ENCODE measurements at regions not wholly inside any gene's neighbourhood (a gene's known extent, or its start where the extent isn't known, plus 50 kb on each side); places are given as distances from the start of the nearest gene placed in this dataset.

DNA sequence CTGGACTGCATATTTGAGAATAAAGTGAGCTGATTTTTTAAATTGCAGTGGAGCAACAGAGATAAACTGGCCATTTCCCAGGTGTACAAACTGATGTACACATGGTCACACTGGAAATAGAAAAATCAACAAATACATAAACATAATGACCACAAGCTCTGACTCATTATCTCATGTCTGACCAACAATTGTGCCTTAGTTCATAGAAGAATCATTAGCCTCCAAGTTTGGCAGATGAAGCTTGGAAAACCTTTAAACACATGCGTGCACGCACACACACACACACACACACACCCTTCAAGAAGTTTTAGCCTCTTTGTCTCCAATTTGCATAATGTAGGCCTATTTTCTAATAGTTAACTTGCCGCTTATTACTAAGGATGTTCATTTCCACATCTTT is 308.9 kb upstream of the POM121L12 start:
- Histone ChIP-seq H3K27me3 (no peaks in the 10 kb centered on the region), H3K9me3 (no peaks in the 10 kb centered on the region), H3K36me3 (no peaks in the 10 kb centered on the region), H3K4me1 (no peaks in the 10 kb centered on the region), H3K27ac (no peak overlapping the region), H3K4me3 (replicated peaks in 1 of 3) (no peak overlapping the region)
- no peak for DNase-seq
- 63 to 73% methylated on average over 3 of the region's 3 CpGs for WGBS, 2 donors
- intact Hi-C loops (cut with DNase I) = no loop called here
- no peak for TF ChIP-seq POLR2A (IDR thresholded peaks at IDR 0.05)
- TF ChIP-seq, protein P1, sequence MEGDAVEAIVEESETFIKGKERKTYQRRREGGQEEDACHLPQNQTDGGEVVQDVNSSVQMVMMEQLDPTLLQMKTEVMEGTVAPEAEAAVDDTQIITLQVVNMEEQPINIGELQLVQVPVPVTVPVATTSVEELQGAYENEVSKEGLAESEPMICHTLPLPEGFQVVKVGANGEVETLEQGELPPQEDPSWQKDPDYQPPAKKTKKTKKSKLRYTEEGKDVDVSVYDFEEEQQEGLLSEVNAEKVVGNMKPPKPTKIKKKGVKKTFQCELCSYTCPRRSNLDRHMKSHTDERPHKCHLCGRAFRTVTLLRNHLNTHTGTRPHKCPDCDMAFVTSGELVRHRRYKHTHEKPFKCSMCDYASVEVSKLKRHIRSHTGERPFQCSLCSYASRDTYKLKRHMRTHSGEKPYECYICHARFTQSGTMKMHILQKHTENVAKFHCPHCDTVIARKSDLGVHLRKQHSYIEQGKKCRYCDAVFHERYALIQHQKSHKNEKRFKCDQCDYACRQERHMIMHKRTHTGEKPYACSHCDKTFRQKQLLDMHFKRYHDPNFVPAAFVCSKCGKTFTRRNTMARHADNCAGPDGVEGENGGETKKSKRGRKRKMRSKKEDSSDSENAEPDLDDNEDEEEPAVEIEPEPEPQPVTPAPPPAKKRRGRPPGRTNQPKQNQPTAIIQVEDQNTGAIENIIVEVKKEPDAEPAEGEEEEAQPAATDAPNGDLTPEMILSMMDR (IDR thresholded peaks at IDR 0.05) = no peak

DNA sequence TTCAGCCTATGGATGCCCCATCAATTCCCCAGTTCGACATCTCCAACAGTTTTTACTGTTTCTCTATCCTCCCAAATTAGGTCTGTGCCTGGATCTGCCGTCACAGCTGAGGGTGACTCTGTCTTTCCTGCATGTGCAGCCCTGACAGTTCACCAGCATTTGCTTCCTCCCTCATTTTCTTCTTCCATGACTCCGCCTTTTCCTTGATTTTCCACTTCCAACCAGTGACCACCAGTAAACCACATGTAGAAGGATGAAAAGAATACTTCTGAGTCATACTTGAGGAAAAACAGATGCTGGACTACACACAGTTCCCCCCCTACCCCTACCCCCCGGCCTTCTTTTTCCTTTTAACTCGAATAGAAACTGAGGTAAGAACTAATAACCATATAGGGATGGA is 311.8 kb upstream of the POM121L12 start:
- DNase-seq = no peak
- TF ChIP-seq POLR2A (IDR thresholded peaks at IDR 0.05) = no peak
- TF ChIP-seq, protein P1 (IDR thresholded peaks at IDR 0.05) = no peak
- no peak overlapping the region for H3K27ac ChIP-seq
- WGBS, 2 donors = 69 to 80% methylated on average over 5 of the region's 5 CpGs
- no peaks in the 10 kb centered on the region for H3K9me3 ChIP-seq
- H3K4me1 ChIP-seq = no peaks in the 10 kb centered on the region
- intact Hi-C loops (cut with DNase I) = no loop called here
- no peaks in the 10 kb centered on the region for H3K36me3 ChIP-seq
- no peak overlapping the region for H3K4me3 ChIP-seq (replicated peaks in 1 of 3)
- no peaks in the 10 kb centered on the region for H3K27me3 ChIP-seq

DNA sequence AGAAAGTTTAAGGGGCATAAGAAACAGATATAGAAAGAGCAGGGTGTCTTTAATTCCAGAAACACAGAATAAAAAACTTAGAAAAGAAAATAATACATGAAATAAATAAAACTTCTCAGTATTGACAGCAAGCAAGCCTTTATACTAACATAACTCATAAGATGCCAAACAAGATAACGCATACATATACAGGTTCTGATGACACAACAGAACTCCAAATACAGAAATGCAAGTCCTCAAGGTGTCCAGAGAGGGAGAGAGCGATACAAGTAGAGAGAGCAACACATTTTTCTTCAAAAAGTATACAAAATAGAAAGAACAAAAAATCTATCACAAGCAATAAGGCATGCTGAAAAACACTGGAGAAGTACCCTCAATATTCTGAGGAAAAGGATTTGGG is 314.6 kb upstream of the POM121L12 start:
- DNase-seq = no peak
- Histone ChIP-seq H3K4me1 (no peaks in the 10 kb centered on the region), H3K27ac (no peak overlapping the region), H3K36me3 (no peaks in the 10 kb centered on the region), H3K9me3 (no peaks in the 10 kb centered on the region), H3K27me3 (no peaks in the 10 kb centered on the region), H3K4me3 (replicated peaks in 1 of 3) (no peak overlapping the region)
- intact Hi-C loops (cut with DNase I) = no loop called here
- WGBS, 2 donors = 89 to 93% methylated on average over 2 of the region's 2 CpGs
- TF ChIP-seq POLR2A (IDR thresholded peaks at IDR 0.05) = no peak
- TF ChIP-seq, protein P1 (IDR thresholded peaks at IDR 0.05) = no peak

DNA sequence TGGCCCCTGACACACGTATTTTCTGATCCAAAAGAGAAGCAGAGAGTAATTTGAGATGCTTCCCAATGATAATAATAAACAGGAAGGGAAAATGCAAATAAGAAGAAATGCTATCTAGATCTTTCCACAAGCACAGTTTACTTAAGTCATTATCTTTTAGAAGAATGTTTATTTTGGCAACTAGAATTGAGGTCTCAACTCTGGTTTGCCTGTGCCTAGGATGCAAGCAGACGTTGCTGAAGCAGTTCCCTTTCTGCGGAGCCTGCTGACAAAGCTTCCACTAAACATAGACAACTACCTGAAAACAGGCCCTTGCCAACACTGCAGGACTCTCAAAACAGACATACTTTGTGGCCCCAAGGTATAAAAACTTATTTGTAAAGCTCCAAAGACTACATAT is 315.8 kb upstream of the POM121L12 start:
- TF ChIP-seq POLR2A (IDR thresholded peaks at IDR 0.05) = no peak
- TF ChIP-seq, protein P1 (IDR thresholded peaks at IDR 0.05) = no peak

DNA sequence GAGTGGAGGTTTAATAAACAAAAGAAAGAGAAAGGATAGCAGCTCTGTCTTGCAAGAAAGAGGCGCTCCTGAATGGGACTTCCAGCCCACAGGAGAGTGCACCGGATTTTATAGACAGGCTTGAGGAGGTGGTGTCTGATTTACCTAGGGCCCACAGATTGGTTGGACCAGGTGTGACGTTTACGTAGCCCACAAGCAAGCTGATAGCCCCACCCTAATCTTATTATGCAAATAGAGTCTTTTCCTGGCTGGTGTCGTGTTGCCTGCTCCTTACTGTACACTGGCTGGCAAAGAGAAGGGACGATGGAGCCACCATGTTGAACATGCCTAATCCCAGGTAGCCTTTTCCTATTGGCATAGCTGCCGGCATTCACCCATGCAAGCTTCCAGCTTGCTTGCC is 319.7 kb upstream of the POM121L12 start:
- intact Hi-C loops (cut with DNase I) = no loop called here
- Histone ChIP-seq H3K4me3 (replicated peaks in 1 of 3) (no peak overlapping the region), H3K36me3 (no peaks in the 10 kb centered on the region), H3K27me3 (no peaks in the 10 kb centered on the region), H3K27ac (no peak overlapping the region), H3K4me1 (no peaks in the 10 kb centered on the region), H3K9me3 (no peaks in the 10 kb centered on the region)
- TF ChIP-seq, protein P1 (IDR thresholded peaks at IDR 0.05) = no peak
- no peak for TF ChIP-seq POLR2A (IDR thresholded peaks at IDR 0.05)
- WGBS, 2 donors = 84 to 92% methylated on average over 7 of the region's 7 CpGs
- no peak for DNase-seq

More for the DNA sequence above, 315.8 kb upstream of the POM121L12 start:
- Histone ChIP-seq H3K27ac (no peak overlapping the region), H3K27me3 (no peaks in the 10 kb centered on the region), H3K9me3 (no peaks in the 10 kb centered on the region), H3K4me1 (no peaks in the 10 kb centered on the region), H3K4me3 (replicated peaks in 1 of 3) (no peak overlapping the region), H3K36me3 (no peaks in the 10 kb centered on the region)
- WGBS, 2 donors = 34 to 36% methylated on average over 3 of the region's 3 CpGs
- no peak for DNase-seq
- intact Hi-C loops (cut with DNase I) = no loop called here

Measured in thyroid gland (tissue), 4 donors.